GM21360 (cell line): ENCODE measurements at regions not wholly inside any gene's neighbourhood (a gene's known extent, or its start where the extent isn't known, plus 50 kb on each side); places are given as distances from the start of the nearest gene placed in this dataset.
"Not testable (repeated sequence)": the region's sequence is repeated elsewhere in the genome, so short reads cannot be mapped to it uniquely, and the experiment has no call there.

ENCODE experiments used
- ATAC-seq: cut with Tn5 transposase; IDR thresholded peaks from one replicate; pipeline ENCODE4 v1.9.1; 2021; ENCODE audit warnings: mild to moderate bottlenecking, moderate library complexity; ENCODE audit not compliant: unreplicated experiment

DNA sequence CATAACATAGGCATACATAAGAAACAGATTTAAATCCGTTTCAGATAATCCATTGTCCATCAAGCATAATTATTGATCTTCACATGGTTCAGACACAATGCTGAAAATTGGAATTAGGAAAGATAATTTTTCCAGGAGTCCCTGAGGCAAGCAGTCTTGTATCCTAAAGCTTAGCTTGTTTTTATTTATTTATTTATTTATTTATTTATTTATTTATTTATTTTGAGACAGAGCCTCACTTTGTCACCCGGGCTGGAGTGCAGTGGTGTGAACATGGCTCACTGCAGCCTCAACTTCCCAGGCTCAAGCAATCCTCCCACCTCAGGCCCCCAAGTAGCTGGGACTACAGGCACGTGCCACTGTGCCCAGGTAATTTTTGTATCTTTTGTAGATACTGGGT lies 89.7 kb upstream of the USP25 start:
- not testable (repeated sequence) for ATAC-seq

- ATAC-seq: no peak
Measured at GRCh38 chr21:15644489-15644888, 85.3 kb upstream of the USP25 start.

DNA sequence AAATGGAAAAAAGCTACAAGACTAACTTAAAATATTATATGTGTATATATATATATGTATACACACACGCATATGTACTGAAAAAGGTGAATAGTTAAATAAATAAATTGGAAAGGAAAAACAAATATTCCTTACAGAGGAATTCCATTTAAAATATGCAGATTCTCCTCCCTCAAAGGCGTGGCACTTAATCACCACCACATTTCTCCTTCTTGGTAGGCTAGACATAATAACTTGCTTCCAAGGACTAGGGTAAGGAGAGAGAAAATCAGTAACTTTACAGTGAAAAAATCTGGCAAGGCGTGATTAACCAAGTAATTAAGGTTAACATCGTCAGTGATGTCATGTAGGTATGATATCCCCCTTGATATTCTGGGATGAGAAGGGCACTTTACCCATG lies 84.0 kb upstream of the USP25 start:
- ATAC-seq: no peak

DNA sequence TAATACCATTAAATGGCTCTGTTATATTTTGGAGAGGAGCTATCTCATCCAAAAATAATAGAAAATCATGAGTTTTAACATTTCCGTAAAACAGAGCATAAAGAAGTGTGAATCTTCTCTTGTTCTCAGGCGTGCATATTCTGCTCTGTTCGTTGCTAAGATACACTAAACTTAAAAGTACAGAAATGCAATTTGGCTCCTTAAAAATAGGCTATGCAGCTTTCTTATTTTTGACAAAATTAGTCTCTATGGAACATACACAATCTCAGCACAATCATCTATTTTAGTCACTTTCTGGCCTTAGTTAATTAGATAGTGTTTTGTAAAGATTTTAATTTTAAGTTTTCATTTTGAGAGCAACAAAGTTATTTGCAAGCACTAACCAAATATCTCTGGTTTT lies 79.0 kb upstream of the USP25 start:
- ATAC-seq: no peak

DNA sequence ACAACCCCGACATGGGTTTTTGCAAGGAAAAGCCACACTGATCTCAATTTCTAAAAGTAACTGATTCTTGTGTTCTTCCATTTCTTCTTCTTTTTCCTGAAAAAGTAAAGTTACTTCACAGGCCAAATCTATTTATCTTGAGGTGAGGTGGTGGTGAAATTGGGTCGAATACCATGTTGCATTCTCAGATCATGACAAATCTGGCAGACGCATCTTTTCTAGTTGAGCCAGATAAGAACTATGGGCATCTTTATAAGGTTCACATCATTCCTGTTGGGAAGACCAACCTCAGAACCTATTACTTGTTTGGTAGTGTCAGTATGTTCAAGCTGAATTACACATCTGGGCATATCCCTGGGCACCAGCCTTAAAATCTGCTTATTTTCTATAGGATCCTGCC lies 78.6 kb upstream of the USP25 start:
- no peak for ATAC-seq

- ATAC-seq: no peak
Measured at GRCh38 chr21:15653710-15654109, 76.1 kb upstream of the USP25 start.

GRCh38 chr21:15654171-15654570 lies 75.6 kb upstream of the USP25 start:
- no peak for ATAC-seq

GRCh38 chr21:15659753-15660422 lies 69.9 kb upstream of the USP25 start:
- no peak for ATAC-seq

GRCh38 chr21:15660423-15660804 lies 69.4 kb upstream of the USP25 start:
- no peak for ATAC-seq

DNA sequence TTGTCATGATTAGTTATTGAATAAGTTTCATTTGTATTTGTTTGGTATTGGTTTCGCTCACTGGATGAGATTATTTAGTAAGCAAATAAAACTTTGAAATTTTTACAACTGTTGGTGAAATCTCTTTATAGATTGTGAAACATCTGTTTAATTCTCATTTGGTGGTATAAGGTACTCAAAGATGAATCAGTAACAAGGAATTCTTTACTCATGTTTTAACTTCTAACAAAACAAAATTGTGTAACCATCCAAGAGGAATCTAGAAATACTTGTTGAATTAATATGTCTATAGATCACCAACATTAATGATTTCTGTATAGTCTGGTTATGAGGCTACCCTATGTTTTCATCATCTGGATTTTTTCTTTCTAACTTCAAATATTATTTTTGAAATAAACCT lies 62.8 kb upstream of the USP25 start:
- ATAC-seq: no peak

DNA sequence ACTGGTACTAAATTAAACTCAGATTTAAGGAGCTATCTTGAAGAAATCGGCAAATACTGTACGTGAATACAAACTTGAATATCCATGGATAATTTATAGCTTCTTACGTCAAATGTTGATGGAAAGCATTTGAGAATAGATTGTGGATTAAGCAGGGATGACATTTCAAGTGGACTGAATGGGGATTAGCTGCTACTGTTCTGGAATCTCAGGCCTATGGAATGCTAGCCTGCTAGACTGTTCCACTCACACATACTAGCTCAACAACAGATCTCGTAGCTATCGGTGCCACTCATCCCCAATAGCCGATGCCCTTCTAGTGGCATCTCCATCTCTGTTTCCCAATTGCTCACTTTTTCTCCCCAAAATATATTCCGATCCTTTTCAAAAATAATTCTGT lies 62.0 kb upstream of the USP25 start:
- ATAC-seq: no peak

GRCh38 chr21:15669247-15669646 lies 60.5 kb upstream of the USP25 start:
- ATAC-seq: no peak

GRCh38 chr21:15671188-15671587 lies 58.6 kb upstream of the USP25 start:
- ATAC-seq: no peak

DNA sequence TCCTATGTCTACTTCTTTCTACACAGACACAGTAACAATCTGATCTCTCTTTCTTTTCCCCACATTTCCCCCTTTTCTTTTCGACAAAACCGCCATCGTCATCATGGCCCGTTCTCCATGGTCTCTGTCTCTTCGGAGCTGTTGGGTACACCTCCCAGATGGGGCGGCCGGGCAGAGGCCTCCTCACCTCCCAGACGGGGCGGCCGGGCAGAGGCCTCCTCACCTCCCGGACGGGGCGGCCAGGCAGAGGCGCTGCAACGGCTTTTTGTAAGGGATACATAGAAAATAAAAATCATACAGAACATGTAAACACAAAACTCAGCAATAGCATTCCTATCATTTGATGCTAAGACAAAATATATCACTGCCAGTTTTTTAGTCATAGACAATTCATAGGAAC lies 57.2 kb upstream of the USP25 start:
- not testable (repeated sequence) for ATAC-seq

DNA sequence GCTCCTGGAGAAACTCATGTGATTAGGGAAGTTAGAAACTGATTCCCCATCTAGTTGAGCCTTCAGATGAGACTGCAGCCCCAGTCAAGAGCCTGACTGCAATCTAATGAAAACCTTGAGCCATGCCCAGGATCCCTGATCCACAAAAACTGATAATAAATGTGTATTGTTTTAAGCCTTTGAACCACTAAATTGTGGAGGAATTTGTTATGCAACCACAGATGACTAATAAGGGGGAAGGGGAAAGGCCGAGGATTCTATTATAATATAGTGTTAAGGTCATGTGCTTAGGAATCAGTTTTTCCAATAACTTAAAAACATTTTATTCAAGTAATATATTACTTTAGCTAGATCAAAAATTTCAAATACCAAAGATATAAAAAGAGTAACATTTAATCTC lies 52.8 kb upstream of the USP25 start:
- no peak for ATAC-seq

GRCh38 chr21:15679630-15680029 lies 50.2 kb upstream of the USP25 start:
- ATAC-seq: no peak
